Glomerular visceral epithelial cell (primary cell): ENCODE measurements at regions not wholly inside any gene's neighbourhood (a gene's known extent, or its start where the extent isn't known, plus 50 kb on each side); places are given as distances from the start of the nearest gene placed in this dataset.
A peak's percentile ranks its signal among the peaks of the same experiment; 100 is the strongest.

Source experiments
- DNase-seq: peaks from one replicate; pipeline ENCODE4 v3.0.0-alpha.2; 2016; ENCODE audit errors: extremely low spot score

DNA sequence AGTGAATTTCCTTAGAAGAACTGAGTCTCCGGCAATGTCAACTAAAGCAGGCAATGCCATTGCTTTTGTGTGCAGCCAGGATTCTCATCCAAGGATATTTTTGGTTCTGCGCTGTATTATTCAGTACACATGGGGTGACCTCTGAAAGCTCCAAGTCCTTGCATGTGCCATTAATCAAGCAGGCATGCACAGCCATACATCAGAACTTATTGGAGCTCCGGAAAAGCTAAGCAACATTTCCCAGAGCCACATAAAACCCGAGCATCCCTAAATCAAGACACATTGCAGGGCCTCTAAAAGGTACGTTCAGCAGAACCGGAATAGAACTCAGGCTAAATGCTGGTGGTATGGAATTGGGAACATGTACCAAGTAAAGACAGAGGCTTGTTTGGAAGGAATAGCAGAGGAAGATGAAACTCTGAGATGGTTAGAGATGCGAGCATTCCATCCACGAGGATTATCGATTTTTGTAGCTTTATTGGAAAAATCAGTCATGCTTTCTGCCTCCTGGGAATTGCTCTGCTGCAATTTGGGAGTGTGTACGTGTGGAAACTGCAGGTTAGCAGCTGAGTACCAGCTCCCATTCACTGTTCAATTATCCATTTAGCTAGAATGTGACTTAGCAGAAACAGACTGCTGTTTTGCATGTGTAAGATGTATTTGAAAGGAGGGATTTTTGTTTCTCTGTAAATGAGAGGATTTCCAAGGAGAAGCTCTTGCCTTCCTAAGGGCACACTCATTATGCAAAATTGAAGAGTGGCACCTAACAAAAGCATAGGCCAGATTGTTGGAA, 143.7 kb upstream of the WWC1 start:
- DNase-seq, result no peak

DNA sequence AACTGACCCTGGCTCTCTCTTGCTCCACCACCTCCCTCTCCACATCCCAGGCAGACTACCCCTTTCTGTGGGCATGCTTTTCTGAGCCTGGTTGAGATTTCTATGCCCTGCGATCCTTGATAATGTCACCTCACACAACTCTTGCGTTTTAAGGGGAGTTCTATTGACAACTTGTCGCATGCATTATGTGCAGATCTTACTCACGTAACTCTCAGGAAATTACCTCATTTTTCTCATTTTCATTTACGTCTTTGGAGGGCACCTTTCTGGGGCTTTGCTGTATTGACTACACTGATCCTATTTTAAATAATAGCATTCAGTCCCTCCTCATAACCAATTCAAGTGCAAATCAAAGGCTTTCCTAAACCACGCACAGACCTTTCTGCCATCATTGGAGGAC, 140.4 kb upstream of the WWC1 start:
- no peak for DNase-seq

DNA sequence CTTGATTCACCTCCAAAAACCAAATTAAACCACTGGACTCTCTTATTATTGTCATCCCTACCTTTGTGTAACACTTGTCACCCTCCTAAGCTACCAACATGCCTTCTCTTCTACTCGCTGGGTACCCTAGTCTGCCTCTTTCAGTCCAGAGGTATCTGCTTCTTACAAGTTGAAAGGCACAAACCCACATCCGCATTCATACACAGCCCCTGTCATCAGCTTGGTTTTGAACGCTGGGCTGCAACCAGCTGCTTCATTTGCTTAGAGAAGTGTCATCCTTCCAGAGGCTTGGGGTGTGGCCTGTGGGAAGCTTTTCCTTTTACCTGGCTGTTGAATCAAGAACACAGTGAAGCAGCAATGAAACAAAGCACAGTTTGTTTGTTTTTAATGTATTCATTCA, 138.8 kb upstream of the WWC1 start:
- DNase-seq, result no peak

DNA sequence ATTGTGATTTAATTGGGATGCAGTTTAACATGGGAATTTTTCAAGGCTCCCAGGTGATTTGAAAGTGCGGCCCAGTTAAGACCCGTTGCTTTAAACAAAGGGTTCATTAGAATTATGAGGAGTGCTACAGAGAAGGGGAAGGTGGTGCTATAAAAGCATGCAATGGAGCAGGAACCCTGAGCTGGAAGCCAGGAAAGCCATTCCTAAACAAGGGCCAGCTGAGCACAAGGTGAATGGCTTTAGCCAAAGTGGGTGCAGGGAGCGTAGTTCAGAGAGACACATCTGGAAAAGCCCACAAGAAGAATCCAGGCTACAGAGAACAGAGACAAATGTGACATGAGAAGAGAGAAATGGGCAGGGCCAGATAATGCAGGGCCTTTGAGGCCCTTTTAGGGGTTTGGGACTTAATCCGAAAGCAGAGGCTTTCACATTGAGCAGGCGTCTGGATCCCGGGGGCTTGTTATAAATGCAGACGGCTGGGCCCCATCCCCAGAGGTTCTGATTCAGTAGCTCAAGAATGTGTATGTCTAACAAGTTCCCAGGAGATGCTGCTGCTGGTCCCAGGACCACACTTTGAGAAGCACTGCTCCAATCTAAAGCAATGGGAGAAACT, 138.1 kb upstream of the WWC1 start:
- DNase-seq, result no peak

DNA sequence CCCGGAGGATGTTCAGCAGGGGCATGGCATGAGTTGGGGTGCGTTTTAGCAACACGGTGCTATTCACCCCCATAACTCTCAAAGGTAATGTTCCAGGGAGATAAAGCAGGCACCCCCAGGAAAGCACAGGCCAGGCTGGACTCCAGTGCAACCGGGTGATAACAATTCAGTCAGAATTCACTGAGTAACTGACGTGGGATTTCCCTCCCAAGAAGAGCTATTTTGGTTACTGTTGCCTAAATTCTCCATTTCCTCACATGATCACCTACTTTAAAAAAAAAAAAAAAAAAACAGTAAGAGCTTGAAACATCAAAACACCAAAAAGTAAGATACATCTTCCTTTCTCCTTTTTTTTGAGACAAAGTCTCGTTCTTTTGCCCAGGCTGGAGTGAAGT, 137.6 kb upstream of the WWC1 start:
- no peak for DNase-seq

DNA sequence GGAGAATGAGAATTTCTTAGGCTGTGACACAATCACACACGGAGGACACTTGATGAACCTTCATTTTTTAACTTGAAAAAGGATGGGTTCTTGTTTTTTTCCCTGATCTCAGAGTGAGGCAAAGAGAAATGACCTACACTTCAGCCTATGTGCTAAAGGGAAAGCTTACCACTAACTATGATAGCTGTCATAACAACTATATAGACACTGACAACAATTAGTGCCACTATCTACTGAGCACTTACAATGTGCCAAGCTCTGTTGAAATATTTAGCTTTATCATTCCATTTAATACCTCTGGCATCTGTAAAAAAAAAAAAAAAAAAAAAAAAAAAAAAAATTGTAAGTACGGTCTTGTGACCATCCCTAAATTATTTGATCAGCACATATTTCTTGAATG, 135.9 kb upstream of the WWC1 start:
- no peak for DNase-seq

- no peak for DNase-seq
Observed at GRCh38 chr5:168156170-168156569, 135.3 kb upstream of the WWC1 start.

GRCh38 chr5:168157141-168157540, 134.3 kb upstream of the WWC1 start:
- no peak for DNase-seq

DNA sequence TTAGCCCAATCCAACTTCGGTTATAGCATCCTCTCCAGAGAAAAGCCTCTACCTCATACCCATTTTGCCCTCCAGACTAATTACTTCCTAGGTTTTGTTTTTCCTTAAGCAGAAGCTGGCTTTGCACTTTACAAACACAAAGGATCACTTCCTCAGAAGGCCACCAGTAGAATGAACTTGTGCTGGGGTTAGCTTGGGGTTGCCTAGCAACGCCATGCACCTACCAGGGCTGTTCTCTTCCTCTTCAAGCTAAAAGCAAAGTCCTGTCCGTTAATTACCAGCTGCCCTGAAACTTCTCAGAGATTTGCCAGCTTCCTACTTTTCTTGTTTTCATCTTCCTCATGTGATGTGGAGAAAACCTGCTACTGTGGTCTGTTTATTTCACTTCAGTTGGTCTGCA, 132.0 kb upstream of the WWC1 start:
- peak; percentile 23 for DNase-seq

GRCh38 chr5:168162464-168162863, 129.0 kb upstream of the WWC1 start:
- DNase-seq, result no peak

- peak; percentile 69 for DNase-seq
Observed at GRCh38 chr5:168163966-168164365, 127.5 kb upstream of the WWC1 start.

- peak; percentile 40 for DNase-seq
Observed at GRCh38 chr5:168165221-168165914, 126.1 kb upstream of the WWC1 start.

DNA sequence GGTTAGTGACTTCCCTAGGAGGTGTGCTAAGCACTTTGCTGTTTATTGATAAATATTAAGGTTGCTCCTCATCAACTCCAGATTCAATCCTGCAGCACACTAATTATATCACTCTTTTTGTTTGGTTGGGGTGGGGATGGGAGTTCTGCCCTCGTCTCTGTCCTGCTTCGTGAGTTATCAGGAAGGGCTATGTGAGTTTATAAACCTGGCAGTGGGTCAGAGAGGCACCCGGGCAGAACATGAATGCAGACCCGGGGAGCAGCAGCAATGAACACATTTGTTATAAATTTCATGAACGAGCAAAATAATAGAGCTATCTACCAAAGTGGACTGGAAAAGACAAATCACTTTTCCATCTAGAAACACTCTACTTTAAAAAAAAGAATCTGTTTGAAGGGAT, 125.5 kb upstream of the WWC1 start:
- DNase-seq, result no peak

- DNase-seq, result no peak
Observed at GRCh38 chr5:168167338-168167737, 124.1 kb upstream of the WWC1 start.

DNA sequence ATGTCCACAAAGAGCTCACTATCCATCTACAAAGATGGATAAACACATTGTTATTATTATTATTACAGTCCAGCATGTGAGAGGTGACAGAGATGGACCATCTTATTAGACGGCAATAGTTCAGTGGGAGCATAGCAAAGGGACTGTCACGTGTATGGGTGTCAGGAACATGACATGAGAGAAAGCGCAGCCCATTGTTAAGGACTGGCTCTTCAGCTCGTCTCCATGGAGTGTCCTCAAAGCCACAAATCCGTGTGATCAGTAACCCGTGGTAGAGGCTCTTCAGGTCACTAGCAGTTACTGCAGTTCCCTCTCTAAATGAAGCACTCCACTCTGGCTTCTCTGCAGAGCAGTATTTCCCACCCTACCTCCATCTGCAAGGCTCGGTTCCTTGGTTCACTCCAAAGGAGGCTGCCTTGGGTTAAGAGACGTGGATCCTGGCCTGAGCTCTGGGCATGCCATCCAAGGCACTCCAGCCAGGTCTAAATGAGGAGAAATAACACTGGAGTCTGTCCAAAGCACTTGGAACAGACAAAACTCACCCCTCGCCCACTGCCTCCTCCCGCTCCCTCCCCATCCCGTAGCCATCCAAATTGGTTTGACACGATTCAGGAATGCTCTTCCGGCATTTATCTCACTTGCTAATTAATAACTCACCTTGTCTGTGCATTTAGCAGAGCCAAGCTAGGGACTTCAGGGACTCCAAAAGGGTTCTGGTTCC, 122.3 kb upstream of the WWC1 start:
- DNase-seq, result peak; percentile 26

- no peak for DNase-seq
Observed at GRCh38 chr5:168169791-168170190, 121.7 kb upstream of the WWC1 start.

DNA sequence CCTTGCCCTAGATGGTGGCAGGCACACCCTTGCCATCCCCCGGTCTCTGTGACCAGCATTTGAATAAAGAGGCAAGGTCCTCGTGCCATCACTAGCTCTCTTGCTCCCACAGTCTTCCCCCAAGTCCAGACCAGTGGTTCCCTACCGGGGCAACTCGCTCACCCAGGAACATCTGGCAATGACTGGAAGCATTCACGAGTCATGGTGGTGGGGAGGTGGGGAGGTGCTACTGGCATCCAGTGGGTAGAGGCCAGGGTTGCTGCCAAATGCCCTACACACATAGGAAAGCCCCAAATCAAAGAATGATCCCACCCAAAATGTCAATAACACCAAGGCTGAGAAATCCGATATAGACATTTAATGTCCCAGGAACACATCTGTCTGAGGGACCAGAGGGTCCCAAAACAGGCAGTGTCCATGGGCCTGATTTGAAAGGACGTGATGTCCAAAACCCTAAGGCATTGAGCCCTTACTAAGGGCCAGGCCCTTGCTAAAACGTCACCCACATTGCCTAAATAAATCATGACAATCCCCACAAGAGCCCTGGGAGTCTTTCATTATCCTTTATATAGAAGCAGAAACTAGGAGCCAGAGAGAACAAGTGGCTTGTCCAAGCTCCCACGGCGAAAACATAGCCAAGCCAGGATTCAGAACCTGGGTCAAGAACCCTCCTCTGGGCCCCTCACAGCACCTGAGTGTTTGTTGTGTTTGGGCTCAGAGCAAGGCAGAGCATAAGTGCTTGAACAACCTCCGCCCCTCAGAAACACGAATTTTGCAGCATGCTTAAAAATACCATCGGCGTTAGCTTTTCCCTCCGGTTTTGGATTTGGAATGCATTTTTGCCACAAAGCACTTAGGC, 119.3 kb upstream of the WWC1 start:
- peak; percentile 11 for DNase-seq

- DNase-seq, result peak; percentile 18
Observed at GRCh38 chr5:168172760-168173223, 118.7 kb upstream of the WWC1 start.

- peak; percentile 8 for DNase-seq
Observed at GRCh38 chr5:168174376-168174775, 117.1 kb upstream of the WWC1 start.

- no peak for DNase-seq
Observed at GRCh38 chr5:168176251-168176650, 115.2 kb upstream of the WWC1 start.

- DNase-seq, result no peak
Observed at GRCh38 chr5:168176941-168177340, 114.5 kb upstream of the WWC1 start.
